ENCODE measurements at regions not wholly inside any gene's neighbourhood (a gene's known extent, or its start where the extent isn't known, plus 50 kb on each side); places are given as distances from the start of the nearest gene placed in this dataset.

DNA sequence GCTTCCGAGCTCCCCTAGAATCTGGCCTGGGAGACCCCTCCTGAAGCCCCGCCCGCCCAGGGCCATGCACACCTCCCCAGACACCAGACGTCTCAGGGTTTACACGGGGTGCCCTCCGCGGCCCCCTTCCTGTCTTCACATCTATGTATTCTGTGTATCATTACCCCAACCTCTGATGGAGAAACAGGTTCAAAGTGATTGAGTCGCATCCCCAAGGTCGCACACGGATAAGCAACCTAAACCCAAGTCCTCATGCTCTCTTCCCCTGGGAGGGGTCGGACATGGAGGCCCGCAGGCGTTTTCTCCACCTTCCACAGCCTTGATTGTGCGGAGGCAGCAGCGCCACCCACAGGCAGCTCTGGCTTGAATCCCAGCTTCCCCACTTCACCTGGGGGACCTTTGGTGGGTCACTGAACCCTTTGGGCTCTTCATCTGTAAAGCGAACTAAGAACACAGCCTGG, 237.3 kb downstream of the BCL11B start:
- no peak for TF ChIP-seq ZNF274 (IDR thresholded peaks at IDR 0.05; ENCODE audit: low read depth, low read length)
- no peak for TF ChIP-seq SUZ12 (IDR thresholded peaks at IDR 0.05; ENCODE audit: extremely low read depth, insufficient read depth, insufficient read length)
